ENCODE measurements at regions not wholly inside any gene's neighbourhood (a gene's known extent, or its start where the extent isn't known, plus 50 kb on each side); places are given as distances from the start of the nearest gene placed in this dataset.

- H3K4me3 Mint-ChIP-seq: no peak overlapping the region
- H3K4me1 Mint-ChIP-seq: no peaks in the 10 kb centered on the region
- H3K9me3 Mint-ChIP-seq: no peaks in the 10 kb centered on the region
- H3K27me3 Mint-ChIP-seq: no peaks in the 10 kb centered on the region
- no peaks in the 10 kb centered on the region for H3K36me3 Mint-ChIP-seq
- H3K27ac Mint-ChIP-seq: no peak overlapping the region
Observed at GRCh38 chr5:104177651-104178050, 615.1 kb upstream of the NUDT12 start.

- H3K36me3 Mint-ChIP-seq: no peaks in the 10 kb centered on the region
- no peaks in the 10 kb centered on the region for H3K27me3 Mint-ChIP-seq
- H3K4me3 Mint-ChIP-seq: no peak overlapping the region
- no peaks in the 10 kb centered on the region for H3K4me1 Mint-ChIP-seq
- H3K9me3 Mint-ChIP-seq: no peaks in the 10 kb centered on the region
- H3K27ac Mint-ChIP-seq: no peak overlapping the region
Observed at GRCh38 chr5:104172976-104173375, 610.4 kb upstream of the NUDT12 start.

- Mint-ChIP-seq H3K4me3 (no peak overlapping the region), H3K4me1 (no peaks in the 10 kb centered on the region), H3K27me3 (no peaks in the 10 kb centered on the region), H3K9me3 (no peaks in the 10 kb centered on the region), H3K27ac (no peak overlapping the region), H3K36me3 (no peaks in the 10 kb centered on the region)
Observed at GRCh38 chr5:104171958-104172690, 609.5 kb upstream of the NUDT12 start.

DNA sequence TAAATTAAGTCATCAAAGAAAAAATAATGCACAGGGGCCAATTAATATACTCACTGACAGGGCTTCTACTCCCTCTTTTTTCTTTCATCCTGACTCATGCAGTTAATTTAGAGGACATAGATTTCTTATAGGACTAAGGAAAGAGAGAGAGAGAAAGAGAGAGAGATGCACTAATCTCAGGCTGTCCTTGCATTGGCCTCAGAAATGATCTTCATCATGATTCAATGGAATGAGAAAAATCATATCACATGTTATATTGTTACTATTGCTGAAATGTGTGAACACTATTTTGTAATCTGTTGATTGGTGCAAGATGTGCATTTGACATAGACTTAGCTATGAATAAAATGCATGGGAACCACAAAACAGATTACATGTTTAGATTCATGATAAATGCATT is 608.3 kb upstream of the NUDT12 start:
- H3K27ac Mint-ChIP-seq: no peak overlapping the region
- no peaks in the 10 kb centered on the region for H3K36me3 Mint-ChIP-seq
- no peaks in the 10 kb centered on the region for H3K9me3 Mint-ChIP-seq
- no peaks in the 10 kb centered on the region for H3K27me3 Mint-ChIP-seq
- H3K4me1 Mint-ChIP-seq: no peaks in the 10 kb centered on the region
- no peak overlapping the region for H3K4me3 Mint-ChIP-seq

DNA sequence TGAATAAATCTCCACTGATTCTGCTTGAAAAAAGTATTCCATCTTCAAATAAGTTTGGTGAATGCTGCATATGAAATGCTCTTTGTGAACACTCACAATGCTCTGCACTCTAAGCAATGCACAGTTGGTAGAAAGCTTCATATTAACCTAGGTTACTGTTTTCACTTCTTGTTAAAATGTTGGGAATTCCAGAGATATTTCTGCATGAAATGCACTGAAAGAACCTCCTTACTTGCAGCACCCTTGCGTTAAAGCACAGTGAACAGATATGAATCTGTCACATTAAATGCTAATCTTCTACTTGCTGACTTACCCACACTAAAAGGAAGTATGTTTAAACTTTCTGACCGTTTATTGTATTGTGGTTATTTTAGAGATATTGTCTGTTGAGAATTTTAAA is 584.1 kb upstream of the NUDT12 start:
- Mint-ChIP-seq H3K4me3 (no peak overlapping the region), H3K36me3 (no peaks in the 10 kb centered on the region), H3K9me3 (peaks cover 6% of the 10 kb centered on the region), H3K27me3 (no peaks in the 10 kb centered on the region), H3K27ac (no peak overlapping the region), H3K4me1 (no peaks in the 10 kb centered on the region)

DNA sequence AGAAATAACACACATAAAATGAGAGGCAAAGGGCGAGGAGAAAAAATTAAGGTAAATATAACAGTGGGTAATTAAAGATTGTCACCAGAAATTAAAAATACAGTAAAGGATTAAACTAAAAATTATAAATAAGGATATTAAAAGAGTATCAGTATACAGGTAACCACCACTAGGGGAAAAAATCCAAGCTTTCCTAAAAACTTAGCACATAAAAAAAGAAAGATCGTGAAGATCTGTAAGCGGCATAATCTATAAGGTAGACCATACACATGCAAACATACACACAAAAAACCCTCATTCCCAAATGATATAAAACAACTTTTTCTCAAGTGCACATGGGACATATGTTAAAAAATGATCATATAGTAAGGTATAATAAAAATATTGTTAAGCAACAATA is 577.3 kb upstream of the NUDT12 start:
- Mint-ChIP-seq H3K27ac (no peak overlapping the region), H3K36me3 (no peaks in the 10 kb centered on the region), H3K27me3 (no peaks in the 10 kb centered on the region), H3K9me3 (no peaks in the 10 kb centered on the region), H3K4me3 (no peak overlapping the region), H3K4me1 (no peaks in the 10 kb centered on the region)

DNA sequence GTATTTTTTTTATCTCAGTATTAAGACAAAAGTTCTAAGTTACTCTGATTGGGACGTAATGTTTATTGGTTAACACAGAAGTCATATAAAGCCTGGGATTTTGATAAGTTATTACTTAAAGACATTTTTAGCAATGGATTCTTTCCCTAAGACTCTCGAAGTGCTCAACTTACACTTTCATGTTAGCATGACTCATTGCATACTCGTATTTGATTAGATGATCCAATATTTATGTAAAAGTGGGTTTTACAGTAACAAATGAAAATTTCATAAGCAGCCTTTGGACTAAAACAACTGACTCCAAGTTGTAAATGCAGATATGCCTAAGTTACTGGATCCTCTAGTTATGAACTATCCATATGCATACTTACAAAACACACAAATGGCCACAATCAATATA is 567.7 kb upstream of the NUDT12 start:
- Mint-ChIP-seq H3K36me3 (no peaks in the 10 kb centered on the region), H3K4me3 (no peak overlapping the region), H3K9me3 (peaks cover 24% of the 10 kb centered on the region), H3K4me1 (no peaks in the 10 kb centered on the region), H3K27ac (no peak overlapping the region), H3K27me3 (no peaks in the 10 kb centered on the region)

DNA sequence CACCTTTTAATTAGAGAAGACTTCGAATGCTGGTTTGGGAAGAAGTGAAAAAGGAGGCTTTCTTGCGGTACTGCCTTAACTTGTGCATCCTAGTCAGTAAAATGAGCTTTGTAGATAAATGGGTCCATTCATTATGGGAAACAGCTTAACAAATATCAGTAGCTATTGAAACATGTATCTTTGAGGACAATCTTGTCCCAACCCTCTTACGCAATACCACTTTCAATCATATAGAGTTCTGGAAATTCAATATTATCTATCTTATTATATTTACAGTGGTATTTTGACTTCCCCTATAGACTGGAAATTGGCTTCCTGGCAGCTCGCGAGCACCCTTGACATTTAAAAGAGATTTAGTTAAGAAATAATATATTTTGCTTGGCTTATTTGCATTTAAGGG is 565.8 kb upstream of the NUDT12 start:
- peaks cover 20% of the 10 kb centered on the region for H3K9me3 Mint-ChIP-seq
- H3K4me3 Mint-ChIP-seq: no peak overlapping the region
- H3K27me3 Mint-ChIP-seq: no peaks in the 10 kb centered on the region
- H3K4me1 Mint-ChIP-seq: no peaks in the 10 kb centered on the region
- H3K27ac Mint-ChIP-seq: no peak overlapping the region
- no peaks in the 10 kb centered on the region for H3K36me3 Mint-ChIP-seq

GRCh38 chr5:104126980-104127379 is 564.4 kb upstream of the NUDT12 start:
- no peaks in the 10 kb centered on the region for H3K27me3 Mint-ChIP-seq
- H3K4me3 Mint-ChIP-seq: no peak overlapping the region
- no peaks in the 10 kb centered on the region for H3K36me3 Mint-ChIP-seq
- no peak overlapping the region for H3K27ac Mint-ChIP-seq
- H3K4me1 Mint-ChIP-seq: no peaks in the 10 kb centered on the region
- H3K9me3 Mint-ChIP-seq: peaks cover 12% of the 10 kb centered on the region

GRCh38 chr5:104119529-104119928 is 556.9 kb upstream of the NUDT12 start:
- Mint-ChIP-seq H3K4me3 (no peak overlapping the region), H3K4me1 (no peaks in the 10 kb centered on the region), H3K9me3 (peaks cover 5% of the 10 kb centered on the region), H3K36me3 (no peaks in the 10 kb centered on the region), H3K27me3 (no peaks in the 10 kb centered on the region), H3K27ac (no peak overlapping the region)

DNA sequence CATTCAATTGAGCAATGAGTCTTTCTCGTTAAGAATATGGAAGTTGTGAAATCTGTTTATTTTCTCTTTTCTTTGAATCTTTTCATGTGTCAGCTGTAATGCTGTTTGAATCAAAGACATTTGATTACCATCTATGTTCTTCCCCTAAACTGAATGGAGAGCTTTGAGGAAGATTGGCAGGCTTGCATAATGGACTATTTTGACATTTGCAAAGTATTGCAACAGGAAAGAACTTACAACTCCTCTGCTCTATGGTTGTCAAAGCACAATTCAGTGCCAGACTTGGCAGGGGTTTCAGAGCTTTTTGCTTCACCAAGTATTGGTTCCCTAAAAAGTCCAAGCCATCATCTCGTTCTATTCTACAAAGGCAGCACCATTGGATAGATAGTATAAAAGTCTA is 549.0 kb upstream of the NUDT12 start:
- no peak overlapping the region for H3K4me3 Mint-ChIP-seq
- no peak overlapping the region for H3K27ac Mint-ChIP-seq
- no peaks in the 10 kb centered on the region for H3K4me1 Mint-ChIP-seq
- no peaks in the 10 kb centered on the region for H3K36me3 Mint-ChIP-seq
- H3K27me3 Mint-ChIP-seq: no peaks in the 10 kb centered on the region
- peaks cover 19% of the 10 kb centered on the region for H3K9me3 Mint-ChIP-seq

DNA sequence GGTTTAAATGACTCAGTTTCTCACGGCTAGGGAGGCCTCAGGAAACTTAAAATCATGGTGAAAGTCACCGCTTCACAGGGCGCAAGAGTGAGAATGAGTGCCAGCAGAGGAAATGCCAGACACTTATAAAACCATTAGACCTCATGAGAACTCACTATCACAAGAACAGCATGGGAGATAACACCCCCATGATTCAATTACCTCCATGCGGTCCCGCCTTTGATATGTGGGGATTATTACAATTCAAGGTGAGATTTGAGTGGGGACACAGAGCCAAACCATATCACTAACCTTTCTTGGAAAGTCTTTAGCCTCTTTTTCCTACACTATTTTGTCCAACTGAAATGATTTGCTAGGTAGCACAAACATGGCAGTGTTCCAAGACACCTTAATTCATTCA is 533.9 kb upstream of the NUDT12 start:
- Mint-ChIP-seq H3K36me3 (no peaks in the 10 kb centered on the region), H3K4me3 (no peak overlapping the region), H3K27ac (no peak overlapping the region), H3K27me3 (no peaks in the 10 kb centered on the region), H3K9me3 (no peaks in the 10 kb centered on the region), H3K4me1 (no peaks in the 10 kb centered on the region)

GRCh38 chr5:104095527-104095926 is 532.9 kb upstream of the NUDT12 start:
- Mint-ChIP-seq H3K4me3 (no peak overlapping the region), H3K36me3 (no peaks in the 10 kb centered on the region), H3K27me3 (no peaks in the 10 kb centered on the region), H3K9me3 (no peaks in the 10 kb centered on the region), H3K27ac (no peak overlapping the region), H3K4me1 (no peaks in the 10 kb centered on the region)

GRCh38 chr5:104088876-104089778 is 526.5 kb upstream of the NUDT12 start:
- no peaks in the 10 kb centered on the region for H3K27me3 Mint-ChIP-seq
- no peak overlapping the region for H3K27ac Mint-ChIP-seq
- no peaks in the 10 kb centered on the region for H3K9me3 Mint-ChIP-seq
- H3K4me1 Mint-ChIP-seq: no peaks in the 10 kb centered on the region
- H3K36me3 Mint-ChIP-seq: no peaks in the 10 kb centered on the region
- no peak overlapping the region for H3K4me3 Mint-ChIP-seq

- Mint-ChIP-seq H3K27me3 (no peaks in the 10 kb centered on the region), H3K36me3 (no peaks in the 10 kb centered on the region), H3K27ac (no peak overlapping the region), H3K4me1 (no peaks in the 10 kb centered on the region), H3K9me3 (no peaks in the 10 kb centered on the region), H3K4me3 (no peak overlapping the region)
Observed at GRCh38 chr5:104084896-104085295, 522.3 kb upstream of the NUDT12 start.

DNA sequence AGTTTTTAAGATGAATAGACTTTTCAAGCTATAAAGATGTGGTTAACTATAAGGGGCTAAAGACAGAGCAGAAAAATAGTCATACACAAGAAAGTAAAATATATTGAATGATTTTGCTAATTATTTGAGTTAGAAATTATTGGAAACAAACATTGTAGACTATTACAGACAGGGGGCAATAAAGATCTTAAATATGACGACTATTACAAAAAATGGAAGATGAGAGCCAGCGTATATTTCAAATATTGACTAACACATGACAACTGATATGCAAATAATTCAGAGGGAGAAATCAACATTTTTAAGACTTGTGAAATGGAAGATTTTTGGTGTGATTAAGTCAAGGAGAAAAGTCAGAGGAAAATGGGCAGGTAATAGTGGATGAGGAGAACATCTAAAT is 520.2 kb upstream of the NUDT12 start:
- H3K4me1 Mint-ChIP-seq: no peaks in the 10 kb centered on the region
- H3K4me3 Mint-ChIP-seq: no peak overlapping the region
- no peaks in the 10 kb centered on the region for H3K27me3 Mint-ChIP-seq
- H3K27ac Mint-ChIP-seq: no peak overlapping the region
- no peaks in the 10 kb centered on the region for H3K36me3 Mint-ChIP-seq
- H3K9me3 Mint-ChIP-seq: no peaks in the 10 kb centered on the region

Measured in activated naive CD4-positive, alpha-beta T cell treated with anti-CD3 and anti-CD28 coated beads, Interleukin-2, amount 50 U/mL, for 24 hours (primary cell).